Neural cell (in vitro differentiated cells): ENCODE measurements at regions not wholly inside any gene's neighbourhood (a gene's known extent, or its start where the extent isn't known, plus 50 kb on each side); places are given as distances from the start of the nearest gene placed in this dataset.

Source experiments
- CTCF ChIP-seq: fragments of 450-650 bp; IDR thresholded peaks from 2 replicates; pipeline ENCODE4 v1.5.1; 2014; ENCODE audit warnings: antibody characterized with exemption, mild to moderate bottlenecking, moderate library complexity; ENCODE audit not compliant: poor library complexity, severe bottlenecking
- EZH2 ChIP-seq: fragments of 200-600, 300-800 bp; shearing (Covaris generic), sonication (generic); IDR thresholded peaks from 2 replicates; pipeline ENCODE4 v1.6.1; 2014; ENCODE audit warnings: antibody characterized with exemption, low read length, borderline replicate concordance, mild to moderate bottlenecking; ENCODE audit not compliant: insufficient read depth, poor library complexity, severe bottlenecking
- POLR2AphosphoS5 ChIP-seq: IDR thresholded peaks from 2 replicates; pipeline ENCODE4 v1.6.1; 2012
- RAD21 ChIP-seq: fragments of 450-650 bp; conservative IDR thresholded peaks from 2 replicates; pipeline ENCODE4 v1.6.1; 2014; ENCODE audit warnings: antibody characterized with exemption, mild to moderate bottlenecking, moderate library complexity
- REST ChIP-seq: IDR thresholded peaks from 2 replicates; pipeline ENCODE4 v1.6.1; 2012; ENCODE audit warnings: borderline replicate concordance

- no peak for TF ChIP-seq CTCF
- no peak for TF ChIP-seq EZH2
- no peak for TF ChIP-seq POLR2AphosphoS5
- no peak for TF ChIP-seq REST
- TF ChIP-seq RAD21: no peak
Measured at GRCh38 chr10:78613132-78613531, 455.6 kb upstream of the ZMIZ1 start.
